GM18499 (cell line): ENCODE measurements at regions not wholly inside any gene's neighbourhood (a gene's known extent, or its start where the extent isn't known, plus 50 kb on each side); places are given as distances from the start of the nearest gene placed in this dataset.

Experiments
- ATAC-seq: cut with Tn5 transposase; IDR thresholded peaks from one replicate; pipeline ENCODE4 v1.9.1; 2021; ENCODE audit warnings: moderate number of reproducible peaks; ENCODE audit not compliant: insufficient read depth, unreplicated experiment

DNA sequence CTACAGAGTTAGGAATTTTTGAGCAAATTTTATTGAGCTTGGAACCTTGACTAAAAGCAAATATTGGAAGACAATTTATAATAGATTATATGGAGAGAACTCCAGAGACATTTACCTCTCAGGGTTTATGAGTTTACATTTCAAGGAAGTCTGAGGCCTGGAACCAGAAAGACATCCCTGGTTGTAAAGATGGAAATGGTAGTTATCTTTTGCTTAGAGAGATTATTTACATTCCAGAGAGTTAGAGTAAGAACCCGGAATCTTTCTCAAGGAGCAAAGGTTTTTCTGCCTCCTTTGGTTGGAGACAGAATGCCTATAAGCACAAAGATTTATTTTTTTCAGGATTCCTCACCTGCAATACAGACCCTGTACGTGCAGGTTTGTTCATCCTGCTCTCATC lies 458.1 kb downstream of the TBL1XR1 start:
- ATAC-seq, result no peak

DNA sequence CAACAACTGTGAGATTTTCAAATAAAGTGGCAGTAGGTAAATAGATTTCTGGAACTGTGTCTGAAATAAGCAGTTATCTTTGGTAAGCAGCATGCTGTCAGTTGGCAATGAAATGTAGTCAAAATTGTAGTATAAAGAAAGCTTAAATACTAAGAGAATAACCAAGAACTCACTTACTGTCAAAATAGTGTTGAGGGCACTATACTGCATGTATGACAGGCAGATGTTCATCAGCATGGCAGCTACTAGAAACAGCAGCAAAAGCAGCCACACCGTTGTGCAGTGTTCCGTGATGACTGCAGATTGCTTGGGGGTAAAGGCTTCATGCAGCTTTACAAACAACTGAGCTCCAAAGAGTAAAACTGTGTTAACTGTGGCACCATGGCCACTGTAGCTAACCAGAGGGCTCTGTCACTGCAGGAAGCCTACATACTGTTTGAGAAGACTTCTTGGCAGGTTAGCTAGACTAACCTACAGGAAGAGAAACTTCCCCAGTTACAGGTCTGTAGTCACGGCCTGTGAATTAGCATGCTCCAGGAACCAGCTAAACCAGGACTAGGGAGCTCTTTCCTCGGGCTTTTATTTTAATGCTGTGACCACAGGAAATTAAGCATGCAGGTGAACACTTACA lies 459.7 kb downstream of the TBL1XR1 start:
- no peak for ATAC-seq

DNA sequence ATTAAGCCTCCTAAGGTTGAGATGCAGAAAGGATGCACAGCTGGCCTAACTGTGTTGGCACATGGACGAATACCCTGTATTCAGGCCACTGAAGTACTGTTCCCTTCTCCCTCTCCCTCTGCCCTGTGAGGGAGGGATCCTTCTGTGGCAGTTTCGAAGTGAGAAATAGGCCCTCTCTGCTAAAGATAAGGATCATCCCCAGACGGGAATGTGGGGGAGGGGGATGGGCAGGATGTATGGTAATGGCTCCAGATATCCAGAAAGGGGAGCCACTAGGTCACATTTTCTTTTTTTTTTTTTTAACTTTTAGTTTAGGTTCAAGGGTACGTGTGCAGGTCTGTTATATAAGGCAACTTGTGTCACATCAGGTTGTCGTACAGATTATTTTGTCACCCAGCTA lies 463.1 kb downstream of the TBL1XR1 start:
- ATAC-seq, result no peak

DNA sequence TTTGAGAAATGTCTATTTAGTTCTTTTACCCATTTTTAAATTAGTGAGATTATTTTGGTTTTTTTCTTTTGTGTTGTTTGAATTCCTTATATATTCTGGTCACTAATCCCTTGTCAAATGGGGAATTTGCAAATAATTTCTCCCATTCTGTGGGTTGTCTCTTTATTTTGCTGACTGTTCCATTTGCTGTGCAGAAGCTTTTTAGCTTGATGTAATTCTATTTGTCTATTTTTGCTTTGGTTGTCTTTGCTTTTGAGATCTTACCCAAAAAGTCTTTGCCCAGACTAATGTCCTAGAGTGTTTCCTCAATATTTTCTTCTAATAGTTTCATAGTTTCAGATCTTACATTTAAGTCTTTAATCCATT lies 472.9 kb downstream of the TBL1XR1 start:
- no peak for ATAC-seq

- no peak for ATAC-seq
Observed at GRCh38 chr3:176723758-176724393, 473.4 kb downstream of the TBL1XR1 start.

DNA sequence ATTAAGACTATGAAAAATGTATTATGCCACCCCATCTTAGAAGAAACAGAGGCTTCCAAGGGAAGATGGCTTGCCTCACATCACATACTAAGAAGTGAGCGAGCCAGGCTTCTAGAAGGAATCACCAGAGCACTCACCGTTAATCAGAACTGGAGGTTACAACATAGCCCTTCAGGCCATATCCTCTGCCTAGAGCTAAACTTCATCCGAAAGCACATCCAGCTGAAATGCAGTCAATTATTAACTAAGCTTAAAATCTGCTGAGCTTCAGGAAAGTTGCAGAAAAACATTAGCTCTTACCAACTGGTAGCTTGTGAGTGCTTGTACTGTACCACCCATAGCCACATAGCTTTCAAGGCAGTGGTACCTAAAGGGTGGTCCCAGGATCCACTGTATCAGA lies 483.2 kb downstream of the TBL1XR1 start:
- no peak for ATAC-seq

DNA sequence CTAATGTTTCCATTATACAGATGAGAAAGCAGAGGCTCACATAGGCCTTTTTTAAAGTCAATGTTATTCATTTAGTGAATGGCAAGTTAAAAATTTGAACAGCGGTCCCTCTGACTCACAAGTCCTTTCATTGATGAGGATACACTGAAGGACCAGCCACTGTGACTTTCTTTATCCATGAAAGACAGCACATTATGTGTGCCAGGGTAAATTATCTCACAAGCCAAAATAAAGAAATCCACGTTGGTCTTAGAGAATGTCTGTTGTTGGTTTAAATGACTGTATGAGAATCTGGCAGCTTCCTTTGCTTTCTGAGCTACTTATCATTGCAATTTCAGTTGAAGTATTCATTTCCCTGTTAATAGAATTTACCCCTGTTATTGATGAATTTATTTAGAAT lies 485.1 kb downstream of the TBL1XR1 start:
- ATAC-seq, result no peak

GRCh38 chr3:176699288-176699687 lies 498.0 kb downstream of the TBL1XR1 start:
- ATAC-seq, result no peak

- ATAC-seq, result no peak
Observed at GRCh38 chr3:176697284-176697889, 499.9 kb downstream of the TBL1XR1 start.

DNA sequence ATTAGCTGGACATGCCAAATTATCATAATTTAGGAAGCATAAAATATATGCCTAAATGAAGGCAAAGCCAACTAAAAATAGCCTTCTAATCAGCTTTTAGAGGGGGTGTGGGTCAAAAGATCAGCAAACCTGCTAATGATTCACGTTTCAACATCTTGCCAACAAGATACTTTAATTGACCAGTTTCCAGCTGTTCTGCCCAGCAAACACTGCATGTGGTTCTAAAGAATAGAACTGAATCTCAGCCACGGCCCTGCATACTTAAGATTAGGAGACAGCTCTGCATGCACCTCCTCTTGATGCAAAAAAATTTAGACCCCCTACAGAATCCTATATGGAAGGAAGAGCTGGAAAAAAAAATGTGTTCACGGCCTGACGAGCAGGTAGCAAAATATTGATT lies 500.5 kb downstream of the TBL1XR1 start:
- ATAC-seq, result no peak

DNA sequence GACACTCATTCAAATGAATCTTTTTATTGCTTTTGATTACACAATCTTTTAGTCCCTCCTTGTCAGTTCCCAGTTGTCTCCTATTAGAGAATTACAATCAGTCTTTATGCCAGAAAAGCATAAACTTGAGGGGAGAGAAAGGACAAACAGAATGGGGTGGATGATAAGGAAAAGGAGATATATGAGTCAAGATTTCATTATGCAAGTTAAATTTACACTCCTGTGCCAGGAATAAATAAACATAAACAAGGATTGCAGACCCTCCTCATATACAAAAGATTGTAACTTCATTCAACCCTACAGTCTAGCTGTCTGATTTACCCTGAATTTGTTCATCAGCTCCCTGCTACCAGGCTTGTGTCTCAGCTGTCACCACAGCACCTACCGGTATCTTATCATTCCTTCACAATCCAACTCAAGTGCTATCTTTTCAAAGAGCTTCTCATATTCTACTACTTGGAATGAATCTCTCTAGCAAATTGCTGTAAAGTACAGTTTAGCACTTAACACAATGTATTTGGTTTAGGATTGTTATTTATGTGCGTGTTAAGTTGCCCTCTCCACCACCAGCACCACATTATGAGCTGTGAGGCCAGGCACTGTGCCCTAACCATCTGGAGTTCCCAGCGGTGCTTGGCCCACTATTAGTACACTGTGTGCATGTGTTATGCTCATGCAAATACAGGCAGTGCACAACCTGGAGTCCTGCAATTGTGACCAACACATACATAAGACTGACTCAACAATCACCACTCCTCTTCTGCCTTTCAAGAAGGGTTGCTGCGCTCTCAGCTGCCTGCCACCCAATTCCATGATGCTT lies 504.1 kb downstream of the TBL1XR1 start:
- no peak for ATAC-seq

- no peak for ATAC-seq
Observed at GRCh38 chr3:176692199-176692965, 504.9 kb downstream of the TBL1XR1 start.

DNA sequence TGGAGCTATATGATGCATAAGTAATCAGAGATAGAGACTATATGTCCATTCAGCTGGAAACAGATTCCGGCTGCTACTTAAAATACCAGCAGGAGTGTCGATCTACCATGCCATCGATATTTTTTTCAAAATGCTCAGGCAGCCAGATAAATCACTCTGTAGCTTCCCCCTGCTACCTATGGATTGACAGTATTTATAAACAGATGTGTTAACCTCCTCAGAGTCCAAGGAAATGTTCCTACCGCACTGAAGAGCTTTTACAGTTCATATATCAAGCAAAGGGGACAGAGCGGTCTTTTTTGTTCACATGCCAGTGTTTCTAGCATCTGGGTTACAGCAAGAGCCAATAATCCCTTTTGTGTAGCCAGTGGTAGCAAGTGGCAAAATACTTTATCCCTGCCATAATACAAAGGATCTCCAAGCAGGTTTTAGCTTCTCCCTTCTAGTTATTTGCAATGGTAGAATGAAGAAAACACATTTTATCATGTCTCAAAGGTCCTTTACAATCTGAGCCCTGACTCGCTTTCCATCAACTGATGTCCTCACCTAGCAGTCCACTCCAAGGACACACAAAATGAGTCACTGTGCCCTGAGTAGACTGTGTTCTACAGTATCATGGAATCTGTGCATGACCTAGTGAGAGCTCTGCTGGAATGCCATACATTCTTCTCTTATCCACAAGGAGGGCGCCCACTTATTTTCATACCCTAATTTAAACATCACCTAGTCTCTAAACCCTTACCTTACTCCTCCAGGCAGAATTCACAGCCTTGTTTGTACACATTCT lies 507.0 kb downstream of the TBL1XR1 start:
- ATAC-seq, result no peak

- no peak for ATAC-seq
Observed at GRCh38 chr3:176687754-176688153, 509.5 kb downstream of the TBL1XR1 start.

DNA sequence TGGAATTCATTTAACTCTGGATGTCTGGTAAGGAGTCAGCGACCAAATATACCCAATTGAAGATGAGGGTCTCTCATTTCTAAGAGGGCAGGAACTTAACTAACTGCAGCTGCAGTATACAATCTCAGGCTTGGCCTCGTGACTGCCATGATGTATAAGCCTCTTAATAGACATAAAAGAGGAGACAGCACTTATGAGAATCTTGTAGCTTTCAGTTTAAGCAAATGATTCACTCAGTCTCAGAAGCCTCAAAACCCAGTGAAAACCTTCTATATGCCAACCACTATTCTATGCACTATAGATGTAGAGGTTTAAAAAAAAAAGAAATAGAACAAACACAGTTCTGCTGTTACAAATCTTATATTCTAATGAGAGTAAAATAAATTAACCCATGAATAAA lies 513.9 kb downstream of the TBL1XR1 start:
- ATAC-seq, result no peak

DNA sequence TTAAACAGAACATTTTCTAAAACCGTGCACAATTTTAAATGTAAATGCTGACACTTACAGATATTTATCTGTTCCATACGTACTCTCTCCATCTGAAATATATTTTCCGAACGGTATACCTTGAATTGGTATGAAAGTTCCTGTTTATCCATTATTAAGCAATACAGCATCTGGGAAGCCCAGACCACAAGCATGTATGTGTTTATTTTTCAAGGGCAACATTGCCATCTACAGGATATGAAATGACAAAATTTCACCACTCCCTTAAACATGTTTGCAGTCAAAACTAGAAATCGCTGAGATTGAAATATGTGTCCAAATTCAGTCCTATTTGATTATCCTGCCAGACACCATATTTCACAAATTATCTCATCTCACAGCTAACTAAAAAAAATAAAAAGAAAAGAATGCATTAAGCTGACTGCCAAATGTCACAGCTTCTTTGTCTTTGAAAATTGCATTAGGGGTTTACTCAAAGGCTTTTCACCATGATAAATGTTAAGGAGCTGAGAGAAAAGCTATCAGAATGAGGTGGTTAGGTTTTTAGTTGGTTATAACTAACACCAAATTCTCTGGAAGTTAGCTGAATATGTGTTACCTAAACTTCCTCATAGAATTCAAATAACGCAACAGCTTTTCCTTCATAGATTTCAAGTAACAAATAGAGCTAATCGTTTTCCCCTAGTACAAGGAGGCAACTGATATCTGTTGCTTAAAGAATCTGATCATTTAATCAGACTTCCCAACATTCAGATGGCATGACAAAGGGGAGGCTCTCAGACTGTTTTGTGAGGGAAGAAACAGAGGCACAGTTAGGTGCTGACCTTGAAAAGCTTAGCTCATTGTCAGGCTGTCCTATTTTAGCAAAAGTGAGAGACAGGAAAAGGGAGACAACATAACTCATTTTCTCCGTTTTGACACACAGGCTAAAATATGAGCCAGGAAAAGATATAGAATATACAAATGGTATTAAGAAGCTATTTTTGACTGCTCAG lies 533.1 kb downstream of the TBL1XR1 start:
- ATAC-seq, result no peak

DNA sequence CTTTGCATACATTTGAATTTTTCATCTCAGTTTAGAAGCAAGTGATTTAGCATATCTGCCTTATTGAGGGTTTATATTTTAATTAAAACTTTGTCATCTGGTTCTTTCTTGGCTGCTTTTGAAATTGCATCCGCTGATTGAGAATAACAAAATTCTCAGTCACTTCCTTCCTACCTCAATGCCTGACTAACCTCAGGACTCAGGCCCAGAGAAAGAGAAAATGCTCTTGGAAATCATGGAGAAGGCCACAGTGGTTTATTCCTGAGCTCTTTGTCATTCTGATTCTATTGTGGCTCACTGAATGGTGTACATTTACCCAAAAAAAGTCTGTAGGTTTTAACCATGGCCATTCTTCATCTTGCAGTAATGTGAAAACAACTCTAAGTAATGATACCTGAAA lies 533.9 kb downstream of the TBL1XR1 start:
- ATAC-seq, result no peak

- ATAC-seq, result no peak
Observed at GRCh38 chr3:176661432-176661964, 535.8 kb downstream of the TBL1XR1 start.
